HG03439 (cell line): ENCODE measurements at regions not wholly inside any gene's neighbourhood (a gene's known extent, or its start where the extent isn't known, plus 50 kb on each side); places are given as distances from the start of the nearest gene placed in this dataset.

Source experiments
- ATAC-seq: cut with Tn5 transposase; IDR thresholded peaks from one replicate; pipeline ENCODE4 v1.9.1; 2021; ENCODE audit warnings: mild to moderate bottlenecking, moderate library complexity; ENCODE audit not compliant: unreplicated experiment

DNA sequence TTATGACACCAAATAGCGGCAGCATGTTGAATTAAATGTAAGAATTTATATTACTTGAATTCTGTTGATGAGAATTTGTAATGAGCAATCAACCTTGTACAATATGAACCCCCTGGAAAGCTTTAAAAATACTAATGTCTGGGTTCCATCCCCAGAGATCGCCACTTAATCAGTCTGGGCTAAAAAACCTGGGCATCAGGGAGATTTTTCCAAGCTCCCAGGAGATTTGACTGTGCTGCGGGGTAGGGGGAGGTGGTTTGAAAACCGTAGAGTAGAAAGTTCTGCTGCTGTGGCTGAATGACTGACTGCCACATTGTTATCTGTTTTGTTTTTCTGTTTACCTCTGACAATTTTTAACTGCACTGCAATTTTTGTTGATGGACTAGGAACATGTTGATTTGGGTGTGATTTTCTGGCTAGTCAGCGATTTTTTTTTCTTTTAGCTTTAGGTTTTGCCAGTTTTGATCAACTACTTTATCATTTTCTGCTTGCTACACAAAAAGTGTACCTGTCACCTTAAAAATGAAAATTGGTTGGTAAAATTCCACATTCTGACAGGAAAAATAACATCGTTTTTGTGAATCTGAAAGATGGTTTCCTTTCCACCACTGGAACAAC lies 79.3 kb downstream of the PCTP start:
- no peak for ATAC-seq

DNA sequence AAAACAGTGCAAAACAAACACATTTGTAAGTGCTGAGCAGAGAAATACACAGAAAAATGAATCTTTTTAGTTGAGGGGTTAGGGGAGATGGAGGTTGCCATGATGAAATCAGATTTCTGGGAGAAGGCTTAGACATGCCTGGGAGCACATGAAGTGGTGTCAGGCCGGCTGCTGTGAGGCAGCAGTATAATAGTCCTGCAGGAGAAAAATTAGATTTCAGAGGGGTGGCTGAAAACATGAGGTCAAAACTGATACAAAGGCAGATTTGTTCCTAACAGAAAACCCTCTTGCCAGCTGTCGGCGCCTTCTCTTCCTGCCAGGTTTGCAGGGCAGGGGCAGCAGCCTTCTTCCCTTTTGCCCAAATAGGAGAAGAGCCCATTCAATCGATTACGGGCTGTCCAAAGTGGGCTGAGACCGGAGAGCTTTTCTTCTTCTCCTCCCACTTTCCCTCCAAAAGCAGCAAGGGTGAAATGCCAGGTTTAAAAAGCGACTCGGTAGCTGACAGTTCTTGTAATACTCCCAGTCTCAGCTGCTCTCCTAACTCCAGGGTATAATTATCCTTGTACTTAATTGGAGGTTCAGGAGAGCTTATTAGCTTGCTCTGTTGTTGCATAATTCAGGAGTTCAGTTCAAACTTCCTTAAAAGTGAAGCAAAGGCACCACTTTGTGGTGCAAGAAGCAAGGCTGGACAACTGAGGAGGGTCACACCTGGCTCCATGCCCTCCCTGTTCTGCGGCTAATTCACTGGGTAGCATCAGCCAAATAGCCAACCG lies 80.0 kb downstream of the PCTP start:
- no peak for ATAC-seq

DNA sequence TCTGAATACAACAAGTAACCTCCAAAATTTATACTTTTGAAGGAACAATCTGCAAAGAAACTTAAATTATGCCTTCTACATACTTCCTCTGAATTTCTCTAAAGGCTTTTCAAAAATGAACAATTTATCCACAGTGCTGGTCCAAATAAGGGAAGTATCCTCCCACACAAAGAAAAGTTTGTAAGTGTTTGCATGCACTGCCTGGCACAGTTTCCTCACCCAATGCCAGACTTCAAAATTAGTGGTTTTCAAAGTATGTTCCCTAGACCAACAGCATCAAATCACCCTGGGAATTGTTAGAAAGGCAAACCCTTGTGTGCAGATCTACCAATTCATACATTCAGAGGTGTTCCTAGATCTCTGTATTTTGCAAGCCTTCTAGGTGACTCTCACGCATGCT lies 82.5 kb downstream of the PCTP start:
- no peak for ATAC-seq

GRCh38 chr17:55842405-55843158 lies 91.7 kb downstream of the PCTP start:
- no peak for ATAC-seq

- ATAC-seq = no peak
Observed at GRCh38 chr17:55843785-55844184, 92.9 kb downstream of the PCTP start.

- no peak for ATAC-seq
Observed at GRCh38 chr17:55845385-55845784, 94.5 kb downstream of the PCTP start.

GRCh38 chr17:55846745-55847144 lies 95.9 kb downstream of the PCTP start:
- no peak for ATAC-seq

GRCh38 chr17:55852734-55853133 lies 101.9 kb downstream of the PCTP start:
- ATAC-seq = no peak

DNA sequence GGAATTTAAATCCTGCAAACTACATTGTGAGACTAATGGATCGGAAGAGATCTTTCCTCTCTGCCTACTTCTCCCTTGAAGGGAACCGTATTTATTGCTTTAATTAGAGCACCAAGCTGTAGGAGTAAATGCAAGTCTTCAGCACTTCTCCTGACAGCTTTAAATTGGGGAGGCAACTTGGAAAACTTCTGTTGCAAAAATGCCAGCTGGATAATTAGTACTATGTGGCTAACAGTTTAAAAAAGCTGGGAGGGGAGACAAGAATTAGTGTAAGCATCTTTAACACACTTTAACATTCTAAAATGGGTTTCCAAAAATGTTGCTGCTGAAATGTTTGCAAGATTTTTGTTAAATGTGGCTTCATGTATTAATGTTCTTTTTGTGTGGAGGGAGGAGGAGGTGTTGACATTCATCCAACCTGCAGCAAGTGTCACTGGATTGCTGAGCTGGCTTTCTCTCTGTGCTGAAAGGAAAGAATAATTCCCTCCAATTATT lies 108.5 kb downstream of the PCTP start:
- no peak for ATAC-seq

DNA sequence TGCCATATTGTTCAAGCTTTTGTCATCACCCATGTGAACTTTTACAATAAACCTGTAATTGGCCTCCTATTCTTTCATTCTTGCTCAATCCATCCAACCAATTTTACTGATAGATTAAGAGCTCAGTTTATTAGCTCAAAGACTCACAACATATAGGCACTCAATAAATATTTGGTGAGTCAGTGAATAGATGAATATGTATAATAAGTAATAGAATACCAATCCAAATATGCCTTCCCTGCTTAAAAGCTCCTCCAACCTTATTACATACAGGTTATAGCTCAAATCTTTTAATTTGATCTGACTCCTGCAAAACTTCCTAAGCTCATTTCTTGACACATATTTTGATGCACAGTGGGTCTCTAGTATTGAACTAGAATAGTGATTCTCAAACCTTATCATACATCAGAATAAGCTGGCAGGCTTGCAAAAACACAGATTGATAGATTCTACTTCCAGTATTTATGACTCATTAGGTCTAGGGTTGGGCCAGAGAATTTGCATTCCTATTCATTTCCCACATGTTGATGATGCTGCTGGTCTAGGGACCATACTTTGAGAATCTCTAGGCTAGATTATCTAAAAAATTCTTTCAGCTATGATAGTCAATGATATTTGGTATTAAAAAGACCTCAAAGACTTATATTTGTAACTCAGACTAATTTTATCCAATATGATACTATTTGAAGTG lies 114.4 kb downstream of the PCTP start:
- no peak for ATAC-seq

DNA sequence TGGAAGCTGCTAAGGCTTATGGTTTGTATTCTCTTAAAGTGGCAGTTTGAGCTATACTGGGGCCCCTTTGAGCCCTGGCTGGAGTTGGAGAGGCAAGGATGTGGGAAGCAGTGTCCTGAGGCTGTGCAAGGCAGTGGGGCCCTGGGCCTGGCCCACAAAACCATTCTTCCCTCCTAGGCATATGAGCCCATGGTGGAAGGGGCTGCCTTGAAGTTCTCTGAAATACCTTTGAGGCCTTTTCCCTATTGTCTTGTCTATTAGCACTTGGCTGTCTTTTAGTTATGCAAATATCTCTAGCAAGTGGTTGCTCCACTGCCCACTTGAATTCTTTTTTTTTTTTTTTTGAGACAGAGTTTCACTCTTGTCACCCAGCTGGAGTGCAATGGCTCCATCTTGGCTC lies 119.2 kb downstream of the PCTP start:
- no peak for ATAC-seq

- peak; percentile 75 for ATAC-seq
Observed at GRCh38 chr17:55872374-55872773, 121.5 kb downstream of the PCTP start.

DNA sequence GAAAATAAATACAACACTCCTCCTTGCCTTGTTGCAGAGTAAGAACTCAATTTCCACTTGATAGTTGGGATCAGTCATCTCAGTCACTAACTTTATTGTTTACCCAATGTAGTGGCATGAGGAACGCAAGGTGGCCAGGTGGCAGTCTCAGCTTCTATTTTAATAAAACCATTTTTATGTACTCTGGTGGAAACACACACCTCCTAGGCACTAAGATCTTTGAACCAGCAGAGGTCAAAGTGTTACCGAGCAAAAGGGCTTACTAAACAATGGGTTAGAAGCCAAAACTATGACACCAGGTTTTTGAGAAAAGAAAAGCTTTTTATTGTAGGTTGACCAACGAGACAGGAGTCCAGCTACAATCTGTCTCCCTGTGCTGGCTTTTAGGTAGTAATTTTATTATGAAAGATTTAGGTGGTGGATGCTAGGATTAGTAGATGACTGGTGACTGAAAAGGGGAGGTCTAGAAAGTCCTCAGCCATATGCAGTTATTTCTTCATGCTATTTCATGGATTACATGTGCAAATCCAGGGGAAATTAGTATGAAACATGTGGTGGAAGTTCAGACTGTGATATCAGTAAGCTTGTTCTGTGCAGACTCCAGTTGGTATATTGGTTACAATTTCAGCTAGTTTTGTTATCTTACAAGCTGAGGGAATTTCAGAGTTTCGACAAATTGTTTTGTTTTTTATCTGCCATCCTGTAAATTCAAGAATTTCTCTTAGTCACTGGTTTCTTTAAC lies 122.3 kb downstream of the PCTP start:
- ATAC-seq = peak; percentile 27

DNA sequence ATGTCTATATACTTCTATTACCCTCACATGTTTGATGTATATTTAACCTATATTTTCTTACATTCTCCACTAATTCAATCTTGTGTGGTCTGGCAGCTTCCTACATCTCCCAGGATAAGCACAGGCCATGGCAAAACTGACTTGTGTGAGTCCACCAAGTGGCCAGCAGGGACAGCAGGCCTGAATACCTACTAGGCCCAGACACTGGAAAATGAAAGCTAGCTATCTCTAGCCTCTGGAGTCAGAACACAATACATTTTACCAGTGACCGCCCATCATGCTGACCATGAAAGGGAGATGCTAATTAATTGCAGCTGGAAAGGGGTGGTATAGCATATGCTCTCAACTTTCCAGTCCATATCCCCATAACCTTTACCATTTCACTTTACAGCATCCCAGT lies 132.3 kb downstream of the PCTP start:
- ATAC-seq = no peak

GRCh38 chr17:55887531-55887930 lies 136.7 kb downstream of the PCTP start:
- no peak for ATAC-seq

- no peak for ATAC-seq
Observed at GRCh38 chr17:55889271-55889670, 138.4 kb downstream of the PCTP start.

- ATAC-seq = no peak
Observed at GRCh38 chr17:55895112-55895759, 144.4 kb downstream of the PCTP start.

- no peak for ATAC-seq
Observed at GRCh38 chr17:55897301-55897700, 146.4 kb downstream of the PCTP start.

DNA sequence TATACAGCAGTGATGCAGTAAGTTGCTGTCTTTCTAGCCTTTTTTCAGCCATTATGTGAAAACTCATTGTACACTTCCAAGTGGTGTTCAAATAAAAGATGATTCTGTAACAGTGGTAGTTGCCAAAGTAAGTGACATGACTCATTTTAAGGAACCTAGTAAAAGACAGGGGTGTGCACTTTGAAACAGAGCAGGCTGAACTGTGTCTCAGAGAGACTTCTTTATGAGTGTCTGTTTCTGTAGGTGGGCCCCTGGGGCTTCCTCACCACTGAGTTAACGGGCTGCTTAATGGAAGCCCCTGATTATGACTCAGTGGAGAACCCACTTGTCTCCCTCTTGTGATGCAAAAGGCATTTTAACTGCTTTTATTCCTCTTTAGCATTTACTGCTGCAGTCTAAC lies 147.3 kb downstream of the PCTP start:
- ATAC-seq = no peak

DNA sequence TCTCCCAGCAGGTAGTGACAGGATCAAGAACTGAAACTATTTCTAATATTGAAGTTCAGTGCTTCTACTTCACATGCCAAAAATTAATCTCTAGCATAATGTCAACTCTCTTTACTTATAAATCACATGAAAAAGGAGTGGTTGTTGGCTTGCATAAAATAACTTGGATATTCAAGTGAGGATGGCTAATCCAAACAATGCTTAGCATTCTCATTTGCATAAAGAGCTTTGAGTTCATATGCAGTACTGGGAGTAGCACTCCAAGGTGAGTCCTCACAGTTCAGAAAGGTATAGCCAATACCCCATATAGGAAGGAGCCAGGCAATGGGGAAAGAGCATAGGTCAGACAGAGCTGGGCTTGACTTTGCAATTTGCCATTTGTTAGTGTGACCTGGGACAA lies 149.3 kb downstream of the PCTP start:
- no peak for ATAC-seq
